Adrenal gland (tissue), 5 donors: ENCODE measurements at regions not wholly inside any gene's neighbourhood (a gene's known extent, or its start where the extent isn't known, plus 50 kb on each side); places are given as distances from the start of the nearest gene placed in this dataset.

Source experiments
- POLR2A ChIP-seq, 2 donors: fragments of 450-650 bp; IDR thresholded peaks; one replicate each; pipeline ENCODE4 v1.6.1; 2017; ENCODE audit warnings: antibody characterized with exemption in 2 of 2, mild to moderate bottlenecking in 2 of 2, moderate library complexity in 1 of 2
- TF ChIP-seq, protein P1 (sequence below), 6 experiments: fragments of 450-650 bp in 4 of 6; fragments of 200-600 bp in 2 of 6; sonication (generic) in 1 of 6; IDR thresholded peaks; 1 replicate in 5 of 6; 2 replicates in 1 of 6; pipeline versions ENCODE4 v1.5.1 to v1.8.0; 2016 to 2021; ENCODE audit warnings: antibody characterized with exemption in 6 of 6, mild to moderate bottlenecking in 2 of 6, moderate library complexity in 1 of 6
- donor health status: DM: no; HTN: no; CAD: no.

DNA sequence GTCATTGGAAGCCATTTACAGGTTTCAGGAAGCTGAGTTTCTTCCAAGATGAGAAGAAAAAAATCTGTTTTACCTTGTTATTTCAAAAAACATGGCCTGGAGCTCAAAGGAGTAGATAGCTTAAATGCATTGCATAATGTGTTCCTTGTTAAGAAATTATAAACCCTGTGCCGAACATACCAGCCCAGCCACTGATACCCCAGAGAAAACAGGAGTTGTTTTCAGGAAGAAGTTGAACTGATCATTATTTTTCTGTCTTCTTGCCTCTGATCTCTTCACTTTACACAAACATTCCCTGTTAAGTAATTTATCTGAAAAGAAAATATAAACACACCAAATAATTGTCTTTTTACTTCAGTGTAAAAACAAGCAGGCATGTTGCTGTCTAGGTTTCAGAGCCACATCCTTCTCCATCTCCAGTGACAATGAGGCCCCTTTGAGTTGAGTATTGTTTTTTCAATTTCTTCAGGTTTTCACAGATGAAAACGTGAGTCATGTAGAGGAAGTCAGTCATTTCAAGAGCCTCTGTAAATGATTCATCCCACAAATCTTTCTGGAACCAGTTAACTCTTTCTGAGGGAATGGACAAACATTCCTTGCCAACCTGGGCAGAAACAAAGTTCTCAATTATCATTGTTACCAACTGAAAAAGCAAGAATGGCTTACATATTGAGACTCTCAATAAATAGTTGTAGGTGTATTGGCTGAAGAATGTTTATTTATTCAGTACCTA, 244.2 kb downstream of the IPMK start:
- TF ChIP-seq, protein P1, sequence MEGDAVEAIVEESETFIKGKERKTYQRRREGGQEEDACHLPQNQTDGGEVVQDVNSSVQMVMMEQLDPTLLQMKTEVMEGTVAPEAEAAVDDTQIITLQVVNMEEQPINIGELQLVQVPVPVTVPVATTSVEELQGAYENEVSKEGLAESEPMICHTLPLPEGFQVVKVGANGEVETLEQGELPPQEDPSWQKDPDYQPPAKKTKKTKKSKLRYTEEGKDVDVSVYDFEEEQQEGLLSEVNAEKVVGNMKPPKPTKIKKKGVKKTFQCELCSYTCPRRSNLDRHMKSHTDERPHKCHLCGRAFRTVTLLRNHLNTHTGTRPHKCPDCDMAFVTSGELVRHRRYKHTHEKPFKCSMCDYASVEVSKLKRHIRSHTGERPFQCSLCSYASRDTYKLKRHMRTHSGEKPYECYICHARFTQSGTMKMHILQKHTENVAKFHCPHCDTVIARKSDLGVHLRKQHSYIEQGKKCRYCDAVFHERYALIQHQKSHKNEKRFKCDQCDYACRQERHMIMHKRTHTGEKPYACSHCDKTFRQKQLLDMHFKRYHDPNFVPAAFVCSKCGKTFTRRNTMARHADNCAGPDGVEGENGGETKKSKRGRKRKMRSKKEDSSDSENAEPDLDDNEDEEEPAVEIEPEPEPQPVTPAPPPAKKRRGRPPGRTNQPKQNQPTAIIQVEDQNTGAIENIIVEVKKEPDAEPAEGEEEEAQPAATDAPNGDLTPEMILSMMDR (IDR thresholded peaks at IDR 0.05), result no peak
- no peak for TF ChIP-seq POLR2A (IDR thresholded peaks at IDR 0.05)
